ENCODE measurements at regions not wholly inside any gene's neighbourhood (a gene's known extent, or its start where the extent isn't known, plus 50 kb on each side); places are given as distances from the start of the nearest gene placed in this dataset.

- TF ChIP-seq CTCF (conservative IDR thresholded peaks at IDR 0.05) (no peak), EZH2 (IDR thresholded peaks at IDR 0.05; ENCODE audit: low read depth) (no peak)
Measured at GRCh38 chr6:67544851-67545452, 1090.1 kb upstream of the ADGRB3 start.

Measured in PC-9 (cell line).